Neural progenitor cell (in vitro differentiated cells): ENCODE measurements at regions not wholly inside any gene's neighbourhood (a gene's known extent, or its start where the extent isn't known, plus 50 kb on each side); places are given as distances from the start of the nearest gene placed in this dataset.
A peak's percentile ranks its signal among the peaks of the same experiment; 100 is the strongest.

Experiments
- DNase-seq: peaks from one replicate; pipeline ENCODE4 v3.0.0-alpha.2; 2016; ENCODE audit warnings: low spot score
- H2AFZ ChIP-seq: fragments of 200-600 bp; sonication (generic); replicated peaks from 2 replicates; pipeline ENCODE4 v1.6.1; 2016; ENCODE audit warnings: antibody characterized with exemption
- H3F3A ChIP-seq: fragments of 200-600 bp; sonication (generic); 2 replicates; pipeline ENCODE4 v1.6.1; 2016; ENCODE audit warnings: antibody characterized with exemption, low read depth
- H3K27ac ChIP-seq: fragments of 200-600 bp; sonication (generic); 2 replicates; pipeline ENCODE4 v1.5.1; 2016; ENCODE audit warnings: mild to moderate bottlenecking
- H3K27me3 ChIP-seq: fragments of 200-600 bp; sonication (generic); 2 replicates; pipeline ENCODE4 v1.6.1; 2016; ENCODE audit warnings: mild to moderate bottlenecking, moderate library complexity
- H3K36me3 ChIP-seq: fragments of 200-600 bp; sonication (generic); 2 replicates; pipeline ENCODE4 v1.5.1; 2016
- H3K4me1 ChIP-seq: fragments of 200-600 bp; sonication (generic); 2 replicates; pipeline ENCODE4 v1.6.1; 2016; ENCODE audit warnings: mixed run types
- H3K4me2 ChIP-seq: fragments of 200-600 bp; sonication (generic); 2 replicates; pipeline ENCODE4 v1.6.1; 2016
- H3K4me3 ChIP-seq: fragments of 200-600 bp; sonication (generic); 2 replicates; pipeline ENCODE4 v1.5.1; 2016
- H3K79me2 ChIP-seq: fragments of 200-600 bp; sonication (generic); 2 replicates; pipeline ENCODE4 v1.6.1; 2016; ENCODE audit warnings: low read depth
- H3K9ac ChIP-seq: fragments of 200-600 bp; sonication (generic); 2 replicates; pipeline ENCODE4 v1.6.1; 2016
- H3K9me3 ChIP-seq: fragments of 200-600 bp; sonication (generic); 2 replicates; pipeline ENCODE4 v1.5.1; 2016; ENCODE audit warnings: low read depth
- H4K20me1 ChIP-seq: fragments of 200-600 bp; sonication (generic); 2 replicates; pipeline ENCODE4 v1.6.1; 2016; ENCODE audit warnings: low read depth
- H3K27ac Mint-ChIP-seq: 3 replicates; pipeline ENCODE4 v1.8.0; 2021; ENCODE audit warnings: mixed read lengths
- H3K27me3 Mint-ChIP-seq: 2 replicates; pipeline ENCODE4 v1.8.0; 2022; ENCODE audit warnings: low read depth, mild to moderate bottlenecking, inconsistent platforms, moderate library complexity, mixed read lengths; ENCODE audit not compliant: insufficient read depth
- H3K36me3 Mint-ChIP-seq: 3 replicates; pipeline ENCODE4 v1.8.0; 2021; ENCODE audit warnings: mixed read lengths
- H3K4me1 Mint-ChIP-seq: 3 replicates; pipeline ENCODE4 v1.8.0; 2021; ENCODE audit warnings: mixed read lengths
- H3K4me3 Mint-ChIP-seq: 3 replicates; pipeline ENCODE4 v1.8.0; 2021; ENCODE audit warnings: mild to moderate bottlenecking, moderate library complexity, mixed read lengths
- H3K9me3 Mint-ChIP-seq: 3 replicates; pipeline ENCODE4 v1.8.0; 2020; ENCODE audit warnings: mixed read lengths
- CTCF ChIP-seq: fragments of 200-600 bp; sonication (generic); IDR thresholded peaks from 2 replicates; pipeline ENCODE4 v1.5.1; 2017; ENCODE audit warnings: antibody characterized with exemption, mild to moderate bottlenecking
- EZH2 ChIP-seq: fragments of 200-600 bp; sonication (generic); IDR thresholded peaks from 2 replicates; pipeline ENCODE4 v1.6.1; 2017; ENCODE audit warnings: antibody characterized with exemption, mild to moderate bottlenecking, moderate library complexity
- EZH2phosphoT487 ChIP-seq: fragments of 200-600 bp; sonication (generic); IDR thresholded peaks from 2 replicates; pipeline ENCODE4 v1.6.1; 2017; ENCODE audit warnings: antibody characterized with exemption

DNA sequence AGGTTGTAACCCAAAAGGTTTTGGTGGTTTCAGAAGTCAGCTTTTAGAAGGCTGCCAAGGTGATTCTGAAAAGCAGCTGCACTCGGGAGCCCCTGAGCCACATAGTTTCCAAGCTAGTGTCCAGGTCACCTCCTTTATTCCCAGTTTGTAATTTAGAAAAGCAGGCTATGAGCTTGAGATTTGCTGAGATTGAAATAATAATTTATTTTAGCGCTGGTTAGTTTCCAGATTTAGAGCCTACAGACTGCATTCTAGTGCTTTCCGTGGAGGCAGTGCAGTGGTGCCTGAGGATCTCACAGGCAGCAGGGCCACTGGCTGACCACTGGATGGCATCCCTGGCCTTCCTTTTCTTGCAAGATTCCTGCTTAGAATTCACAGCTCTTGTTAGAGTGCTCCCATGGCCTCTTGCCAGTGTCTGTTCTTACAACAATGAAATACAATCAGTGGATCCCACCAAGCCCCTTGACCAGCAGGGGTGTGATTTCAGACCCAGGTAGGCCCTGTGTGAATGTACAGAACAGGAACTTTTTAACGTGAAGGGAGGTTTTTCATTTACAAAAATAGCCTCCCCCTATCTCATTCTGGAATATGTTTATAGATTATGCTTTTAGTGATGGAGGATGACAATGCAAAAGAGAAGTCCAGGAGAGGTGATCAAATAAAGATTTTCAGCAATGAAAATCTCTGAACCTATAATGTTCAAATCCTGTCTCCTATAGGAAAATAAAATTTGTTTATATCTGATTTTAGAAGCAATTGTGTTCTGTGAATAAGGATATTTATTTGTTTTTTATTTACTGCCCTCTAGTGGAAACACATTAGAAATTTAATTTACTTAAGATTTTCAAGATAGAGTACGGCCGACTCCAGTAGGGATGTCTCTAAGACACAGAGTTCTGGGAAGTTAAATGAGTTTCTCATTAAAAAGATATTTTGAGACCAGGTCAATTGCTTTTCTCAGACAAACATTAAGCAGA is 362.1 kb upstream of the STXBP6 start:
- H3F3A ChIP-seq: no peaks in the 10 kb centered on the region
- H3K4me1 Mint-ChIP-seq: peaks cover 2% of the 10 kb centered on the region
- H3K9me3 ChIP-seq: no peaks in the 10 kb centered on the region
- H3K4me2 ChIP-seq: no peak overlapping the region
- H3K9me3 Mint-ChIP-seq: no peaks in the 10 kb centered on the region
- H3K4me3 Mint-ChIP-seq: no peak overlapping the region
- H3K27me3 ChIP-seq: no peaks in the 10 kb centered on the region
- peak; percentile 73 for DNase-seq
- TF ChIP-seq CTCF (peak; percentile 57), EZH2phosphoT487 (no peak)
- H3K79me2 ChIP-seq: no peaks in the 10 kb centered on the region
- H3K36me3 Mint-ChIP-seq: no peaks in the 10 kb centered on the region
- H3K27ac ChIP-seq: no peak overlapping the region
- no peaks in the 10 kb centered on the region for H3K4me1 ChIP-seq
- H3K27ac Mint-ChIP-seq: no peak overlapping the region
- H3K9ac ChIP-seq: no peak overlapping the region
- H3K36me3 ChIP-seq: no peaks in the 10 kb centered on the region
- no peaks in the 10 kb centered on the region for H4K20me1 ChIP-seq
- H2AFZ ChIP-seq: no peak overlapping the region
- no peak overlapping the region for H3K4me3 ChIP-seq
- peaks cover 3% of the 10 kb centered on the region for H3K27me3 Mint-ChIP-seq

DNA sequence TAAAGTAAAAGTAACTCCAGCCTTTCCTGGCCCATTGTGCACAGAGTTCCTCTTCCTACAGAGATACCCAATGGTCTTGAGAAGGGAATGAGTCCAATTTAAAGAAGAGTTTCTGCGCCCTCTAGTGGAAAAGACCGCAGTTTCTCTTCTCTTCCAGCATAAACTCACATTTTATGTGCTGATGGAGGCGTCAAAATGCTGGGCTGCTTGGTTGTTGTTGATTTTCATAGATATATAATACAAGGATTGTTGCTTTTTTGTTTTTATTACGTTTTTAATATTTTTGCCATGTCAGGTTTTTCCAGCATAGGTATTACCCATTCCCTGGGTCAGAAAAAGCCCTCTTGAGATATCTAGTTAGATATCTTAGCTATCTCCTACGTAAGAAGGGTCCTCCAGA is 356.9 kb upstream of the STXBP6 start:
- Histone ChIP-seq H3K4me1 (no peaks in the 10 kb centered on the region), H3K36me3 (no peaks in the 10 kb centered on the region), H3K9me3 (no peaks in the 10 kb centered on the region), H3K4me3 (no peak overlapping the region), H3K4me2 (no peak overlapping the region), H4K20me1 (no peaks in the 10 kb centered on the region), H3K27ac (no peak overlapping the region), H3K79me2 (no peaks in the 10 kb centered on the region), H3F3A (no peaks in the 10 kb centered on the region), H3K9ac (no peak overlapping the region), H3K27me3 (peaks cover 8% of the 10 kb centered on the region), H2AFZ (no peak overlapping the region)
- peak; percentile 76 for DNase-seq
- Mint-ChIP-seq H3K27me3 (no peaks in the 10 kb centered on the region), H3K4me3 (no peak overlapping the region), H3K36me3 (no peaks in the 10 kb centered on the region), H3K9me3 (no peaks in the 10 kb centered on the region), H3K27ac (no peak overlapping the region), H3K4me1 (no peaks in the 10 kb centered on the region)
- TF ChIP-seq EZH2phosphoT487 (no peak), CTCF (peak; percentile 78)

DNA sequence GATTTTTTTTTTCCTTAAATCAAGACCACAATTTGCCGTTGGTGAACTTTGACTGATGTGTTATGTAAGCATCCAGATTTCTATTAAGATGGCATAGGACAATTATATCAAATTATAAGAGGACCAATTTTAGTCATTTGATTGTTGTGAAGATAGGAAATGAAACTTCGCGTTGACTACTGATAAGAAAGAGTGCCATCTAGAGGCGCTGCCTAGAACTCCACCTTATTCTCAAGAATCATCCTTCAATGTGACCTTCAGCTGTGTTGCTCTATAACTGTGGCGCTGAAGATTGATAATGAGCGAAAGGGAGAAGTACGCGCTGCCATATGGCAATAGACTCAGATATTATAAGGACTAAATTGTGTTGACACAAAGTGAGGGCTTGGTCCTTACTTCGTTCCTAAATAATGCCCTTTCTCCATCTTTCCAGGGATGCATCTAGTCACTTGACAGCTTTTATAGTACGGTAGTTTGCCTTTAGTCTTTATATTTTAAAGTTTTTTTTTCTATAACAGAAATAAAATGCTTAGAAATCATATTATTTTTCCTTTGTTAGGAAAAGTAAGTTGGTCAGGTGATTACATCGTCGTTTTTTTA is 350.8 kb upstream of the STXBP6 start:
- Histone ChIP-seq H2AFZ (no peak overlapping the region), H3K4me3 (no peak overlapping the region), H3K79me2 (no peaks in the 10 kb centered on the region), H4K20me1 (no peaks in the 10 kb centered on the region), H3K27me3 (peaks cover 20% of the 10 kb centered on the region), H3K36me3 (no peaks in the 10 kb centered on the region), H3F3A (no peaks in the 10 kb centered on the region), H3K4me1 (no peaks in the 10 kb centered on the region), H3K9ac (no peak overlapping the region), H3K9me3 (no peaks in the 10 kb centered on the region), H3K4me2 (no peak overlapping the region), H3K27ac (no peak overlapping the region)
- H3K4me3 Mint-ChIP-seq: no peak overlapping the region
- H3K36me3 Mint-ChIP-seq: no peaks in the 10 kb centered on the region
- H3K9me3 Mint-ChIP-seq: no peaks in the 10 kb centered on the region
- no peak overlapping the region for H3K27ac Mint-ChIP-seq
- peaks cover 6% of the 10 kb centered on the region for H3K4me1 Mint-ChIP-seq
- DNase-seq: peak; percentile 67
- H3K27me3 Mint-ChIP-seq: no peaks in the 10 kb centered on the region
- TF ChIP-seq EZH2 (no peak), CTCF (peak; percentile 81), EZH2phosphoT487 (no peak)
